GM23338 (cell line): ENCODE measurements at regions not wholly inside any gene's neighbourhood (a gene's known extent, or its start where the extent isn't known, plus 50 kb on each side); places are given as distances from the start of the nearest gene placed in this dataset.

Experiments used
- ATAC-seq: fragments of 200-7000 bp; cut with Tn5 transposase; 3 replicates; pipeline ENCODE4 v1.9.1; 2020
- DNase-seq: peaks from one replicate; pipeline ENCODE4 v3.0.0-alpha.2; 2015; ENCODE audit warnings: low spot score
- H2AFZ ChIP-seq: fragments of 200-600 bp; sonication (generic); 2 replicates; pipeline ENCODE4 v1.8.0; 2016; ENCODE audit warnings: antibody characterized with exemption, mild to moderate bottlenecking, moderate library complexity
- H3F3A ChIP-seq: fragments of 200-600 bp; sonication (generic); replicated peaks from 2 replicates; pipeline ENCODE4 v1.8.0; 2017; ENCODE audit warnings: antibody characterized with exemption, mixed run types, low read depth
- H3K27ac ChIP-seq: fragments of 200-600 bp; sonication (generic); 2 replicates; pipeline ENCODE4 v1.6.1; 2016; ENCODE audit warnings: low read depth
- H3K27me3 ChIP-seq: fragments of 200-600 bp; sonication (generic); 2 replicates; pipeline ENCODE4 v1.8.0; 2016; ENCODE audit warnings: mild to moderate bottlenecking, mixed run types, moderate library complexity; ENCODE audit not compliant: insufficient read depth
- H3K36me3 ChIP-seq: fragments of 200-600 bp; sonication (generic); 2 replicates; pipeline ENCODE4 v1.8.0; 2016; ENCODE audit warnings: mild to moderate bottlenecking; ENCODE audit not compliant: insufficient read depth
- H3K4me1 ChIP-seq: fragments of 200-600 bp; sonication (generic); 2 replicates; pipeline ENCODE4 v1.8.0; 2016; ENCODE audit warnings: mild to moderate bottlenecking, moderate library complexity; ENCODE audit not compliant: insufficient read depth
- H3K4me2 ChIP-seq: fragments of 200-600 bp; sonication (generic); 2 replicates; pipeline ENCODE4 v1.7.1; 2017; ENCODE audit warnings: mixed run types
- H3K4me3 ChIP-seq: fragments of 200-600 bp; sonication (generic); 2 replicates; pipeline ENCODE4 v1.6.1; 2016; ENCODE audit warnings: mixed run types
- H3K79me2 ChIP-seq: fragments of 200-600 bp; sonication (generic); replicated peaks from 2 replicates; pipeline ENCODE4 v1.8.0; 2017; ENCODE audit warnings: mild to moderate bottlenecking; ENCODE audit not compliant: insufficient read depth
- H3K9me2 ChIP-seq: fragments of 200-600 bp; sonication (generic); 2 replicates; pipeline ENCODE4 v1.8.0; 2017; ENCODE audit not compliant: insufficient read depth
- H4K20me1 ChIP-seq: fragments of 200-600 bp; sonication (generic); replicated peaks from 2 replicates; pipeline ENCODE4 v1.8.0; 2017; ENCODE audit warnings: mild to moderate bottlenecking; ENCODE audit not compliant: insufficient read depth
- H3K27ac Mint-ChIP-seq: 2 replicates; pipeline ENCODE4 v1.8.0; 2020; ENCODE audit warnings: inconsistent platforms, mild to moderate bottlenecking, moderate library complexity, mixed read lengths
- H3K27me3 Mint-ChIP-seq: 3 replicates; pipeline ENCODE4 v1.8.0; 2022; ENCODE audit warnings: low read depth, mild to moderate bottlenecking, moderate library complexity, mixed read lengths, inconsistent platforms; ENCODE audit not compliant: insufficient read depth, poor library complexity
- H3K36me3 Mint-ChIP-seq: 3 replicates; pipeline ENCODE4 v1.8.0; 2021; ENCODE audit warnings: low read depth, mild to moderate bottlenecking, inconsistent platforms, moderate library complexity, mixed read lengths
- H3K4me1 Mint-ChIP-seq: 3 replicates; pipeline ENCODE4 v1.8.0; 2020; ENCODE audit warnings: mild to moderate bottlenecking, inconsistent platforms, mixed read lengths
- H3K4me3 Mint-ChIP-seq: 3 replicates; pipeline ENCODE4 v1.8.0; 2021; ENCODE audit warnings: moderate library complexity, mild to moderate bottlenecking, inconsistent platforms, mixed read lengths
- H3K9me3 Mint-ChIP-seq: 3 replicates; pipeline ENCODE4 v1.8.0; 2020; ENCODE audit warnings: moderate library complexity, mild to moderate bottlenecking, inconsistent platforms, mixed read lengths
- CTCF ChIP-seq, 2 experiments: fragments of 200-600 bp in 1 of 2; sonication (generic) in 1 of 2; conservative IDR thresholded peaks; 2 replicates each; pipeline versions ENCODE4 v1.5.1 to v1.6.1; 2016 to 2017; ENCODE audit warnings: antibody characterized with exemption in 2 of 2, low read depth in 2 of 2, mild to moderate bottlenecking in 2 of 2, moderate library complexity in 1 of 2
- NANOG ChIP-seq: IDR thresholded peaks from 2 replicates; pipeline ENCODE4 v1.6.1; 2016; ENCODE audit warnings: antibody characterized with exemption, borderline replicate concordance
- REST ChIP-seq: IDR thresholded peaks from one replicate; pipeline ENCODE4 v1.6.1; 2018; ENCODE audit warnings: antibody characterized with exemption; ENCODE audit not compliant: unreplicated experiment
- ZNF462 ChIP-seq: fragments of 250-450 bp; sonication (Bioruptor Pico); IDR thresholded peaks from 2 replicates; pipeline ENCODE4 v1.5.0; 2020; ENCODE audit warnings: mild to moderate bottlenecking, moderate library complexity

DNA sequence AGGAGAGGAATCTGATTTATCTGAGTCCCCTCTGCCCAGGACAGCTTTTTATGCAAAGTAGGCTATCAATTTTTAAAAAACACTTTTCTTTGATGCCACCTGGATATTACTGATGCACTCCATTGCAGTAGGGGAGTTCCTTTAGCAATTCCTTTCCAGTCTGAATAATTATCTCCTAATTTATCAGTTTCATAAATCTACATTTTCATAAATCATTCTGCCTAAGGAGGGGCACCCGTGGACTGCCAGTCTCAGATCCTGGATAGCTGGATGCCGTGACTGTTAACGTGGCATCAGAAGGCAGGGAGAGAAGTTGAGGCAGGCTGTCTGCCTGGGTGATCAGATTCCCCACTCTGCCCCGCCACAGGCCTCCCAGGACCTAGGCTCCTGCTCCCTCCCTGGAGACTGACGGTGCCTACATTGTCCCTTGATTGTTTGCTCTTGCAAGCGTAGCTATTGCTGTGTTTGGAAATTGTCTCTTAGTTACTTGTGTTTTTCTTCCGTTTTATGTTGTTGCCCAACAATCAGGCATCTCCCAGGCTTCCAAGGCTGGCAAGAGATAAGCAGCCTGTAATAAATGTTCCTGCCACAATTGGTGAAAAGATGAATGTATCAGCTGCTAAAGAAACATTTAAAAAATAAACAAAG lies 75.2 kb downstream of the KATNIP start (continued):
- TF ChIP-seq CTCF (conservative IDR thresholded peaks at IDR 0.05; ENCODE audit: low read depth in 2 of 2) (no peak), ZNF462 (no peak)

DNA sequence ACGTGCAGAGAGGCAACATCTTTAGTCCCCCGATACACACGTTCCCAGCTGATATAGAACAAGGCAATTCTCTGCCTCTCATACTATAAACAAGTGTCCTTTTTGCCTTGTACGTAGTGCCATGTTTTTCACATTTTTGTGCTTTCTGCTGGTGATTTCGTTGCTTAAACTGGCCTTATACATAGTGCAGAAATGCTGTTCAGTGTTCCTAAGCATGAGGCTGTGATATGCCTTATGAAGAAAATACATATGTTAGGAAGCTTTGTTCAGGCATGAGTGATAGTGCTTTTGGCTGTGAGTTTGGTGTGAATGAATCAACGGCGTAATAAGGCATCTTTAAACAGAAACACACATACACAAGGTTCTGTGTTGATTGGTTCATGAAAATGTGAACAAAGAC lies 77.2 kb downstream of the KATNIP start:
- no peak overlapping the region for H2AFZ ChIP-seq

More for the DNA sequence above, 77.2 kb downstream of the KATNIP start:
- H3K4me3 Mint-ChIP-seq, result no peak overlapping the region
- H3K27me3 Mint-ChIP-seq, result peaks cover 1% of the 10 kb centered on the region
- TF ChIP-seq CTCF (conservative IDR thresholded peaks at IDR 0.05; ENCODE audit: low read depth in 2 of 2), result no peak
- TF ChIP-seq NANOG, result no peak
- TF ChIP-seq REST, result no peak
- no peaks in the 10 kb centered on the region for H3K4me1 Mint-ChIP-seq
- no peak overlapping the region for H3K27ac ChIP-seq
- H3F3A ChIP-seq, result no peaks in the 10 kb centered on the region
- DNase-seq, result no peak
- H3K27me3 ChIP-seq, result no peaks in the 10 kb centered on the region
- ATAC-seq, result no peak
- no peaks in the 10 kb centered on the region for H3K79me2 ChIP-seq
- H3K4me3 ChIP-seq, result no peak overlapping the region
- no peaks in the 10 kb centered on the region for H3K36me3 ChIP-seq
- no peaks in the 10 kb centered on the region for H3K4me1 ChIP-seq
- no peaks in the 10 kb centered on the region for H3K9me2 ChIP-seq
- peaks cover 6% of the 10 kb centered on the region for H3K36me3 Mint-ChIP-seq
- H4K20me1 ChIP-seq, result peaks cover 6% of the 10 kb centered on the region; the same call in 1 of the 2 replicates
- no peak overlapping the region for H3K4me2 ChIP-seq
- no peak overlapping the region for H3K27ac Mint-ChIP-seq
- H3K9me3 Mint-ChIP-seq, result no peaks in the 10 kb centered on the region
